ENCODE measurements at regions not wholly inside any gene's neighbourhood (a gene's known extent, or its start where the extent isn't known, plus 50 kb on each side); places are given as distances from the start of the nearest gene placed in this dataset.
"Not testable (repeated sequence)": the region's sequence is repeated elsewhere in the genome, so short reads cannot be mapped to it uniquely, and the experiment has no call there.

DNA sequence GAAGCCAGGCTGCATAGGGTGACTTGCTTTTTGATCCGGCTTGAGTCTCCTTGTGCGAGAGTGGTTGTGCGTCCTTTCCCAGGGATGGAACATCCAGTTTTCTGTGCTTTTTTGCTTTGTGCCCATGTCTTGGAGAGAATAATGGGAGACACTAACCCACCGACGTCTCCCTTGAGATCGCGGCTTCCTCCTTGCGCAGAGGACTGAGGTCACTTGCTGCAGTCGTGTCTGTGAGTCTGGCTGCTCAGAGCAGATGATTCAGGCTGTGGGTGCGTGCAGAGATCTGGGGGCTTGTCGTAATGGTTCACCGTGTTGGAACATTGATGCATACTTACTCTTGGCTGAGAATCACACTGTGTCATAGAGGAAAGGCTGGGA lies 164.5 kb upstream of the CACNA1E start:
- Histone ChIP-seq H3K4me3 (ENCODE audit: low read depth, low read length) (no peak overlapping the region), H3K9me3 (ENCODE audit: severe bottlenecking) (no peaks in the 10 kb centered on the region), H3K36me3 (no peaks in the 10 kb centered on the region), H3K27me3 (ENCODE audit: insufficient read depth, low read depth, severe bottlenecking) (peaks cover 14% of the 10 kb centered on the region), H3K27ac (no peak overlapping the region)
- TF ChIP-seq CTCF (IDR thresholded peaks at IDR 0.05; ENCODE audit: low read depth, low read length), result no peak
- DNase-seq, result no peak

DNA sequence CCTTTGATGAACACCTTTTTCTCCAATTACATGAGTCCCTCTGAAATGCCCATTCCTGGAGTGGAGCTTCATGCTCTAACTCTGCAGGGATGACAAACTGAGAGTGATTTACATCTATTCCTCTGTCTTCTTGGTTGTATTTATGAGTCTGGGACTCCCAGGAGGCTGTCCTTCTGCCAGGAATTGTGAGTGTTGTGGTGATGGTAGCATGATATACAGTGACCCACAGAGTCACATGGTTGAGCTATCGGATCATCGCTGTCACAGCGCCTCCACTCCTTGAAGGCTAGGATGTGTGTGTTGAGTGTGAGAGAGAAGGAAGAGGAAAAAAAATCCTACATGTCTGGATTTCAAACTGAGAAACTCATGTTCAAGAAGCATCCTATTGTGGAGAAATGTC lies 163.4 kb upstream of the CACNA1E start:
- Histone ChIP-seq H3K9me3 (ENCODE audit: severe bottlenecking) (no peaks in the 10 kb centered on the region), H3K36me3 (no peaks in the 10 kb centered on the region), H3K27ac (no peak overlapping the region), H3K27me3 (ENCODE audit: insufficient read depth, low read depth, severe bottlenecking) (peaks cover 14% of the 10 kb centered on the region), H3K4me3 (ENCODE audit: low read depth, low read length) (no peak overlapping the region)
- no peak for DNase-seq
- TF ChIP-seq CTCF (IDR thresholded peaks at IDR 0.05; ENCODE audit: low read depth, low read length), result no peak

DNA sequence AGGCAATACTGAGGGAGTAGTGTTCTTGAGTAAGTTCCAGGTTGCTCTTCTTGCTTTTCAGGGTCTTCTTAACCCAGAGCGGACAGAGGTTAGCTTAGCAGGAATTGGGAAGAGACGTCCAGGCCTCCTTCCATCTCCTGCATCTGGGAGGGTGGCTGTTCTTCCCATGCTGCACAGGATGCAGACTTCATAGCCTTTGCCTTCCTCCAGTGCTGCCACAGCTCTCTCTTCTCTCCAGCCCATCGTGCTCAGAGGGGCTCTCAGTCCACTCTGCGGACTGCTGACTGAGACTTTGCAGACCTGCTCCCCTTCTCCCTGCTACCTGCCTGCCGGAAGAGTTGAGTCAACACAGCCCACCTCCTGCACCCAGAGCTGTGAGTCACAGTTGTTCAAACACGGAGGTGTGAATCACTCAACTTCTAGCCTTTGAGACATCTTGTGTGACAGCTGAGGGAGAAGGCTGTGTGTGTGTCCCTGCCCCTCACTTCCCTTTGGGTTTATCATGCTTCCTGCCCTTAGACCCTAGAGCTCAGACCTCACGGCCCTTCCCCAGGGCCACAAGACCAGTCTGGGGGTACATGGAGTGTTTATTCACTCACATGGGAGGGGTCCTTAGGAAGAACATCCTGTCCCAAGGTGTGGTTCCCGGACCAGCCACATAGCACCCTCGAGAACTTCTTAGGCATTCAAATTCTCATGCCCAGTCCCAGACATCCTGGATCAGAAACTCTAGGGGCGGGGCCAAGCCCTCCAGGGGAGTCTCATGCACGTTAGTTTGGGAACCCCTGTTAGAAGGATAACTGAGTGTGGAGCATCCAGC lies 158.3 kb upstream of the CACNA1E start:
- no peak for DNase-seq
- no peak overlapping the region for H3K27ac ChIP-seq
- no peaks in the 10 kb centered on the region for H3K36me3 ChIP-seq
- no peak overlapping the region for H3K4me3 ChIP-seq (ENCODE audit: low read depth, low read length)
- H3K27me3 ChIP-seq (ENCODE audit: insufficient read depth, low read depth, severe bottlenecking), result no peaks in the 10 kb centered on the region
- TF ChIP-seq CTCF (IDR thresholded peaks at IDR 0.05; ENCODE audit: low read depth, low read length), result no peak
- H3K9me3 ChIP-seq (ENCODE audit: severe bottlenecking), result no peaks in the 10 kb centered on the region

DNA sequence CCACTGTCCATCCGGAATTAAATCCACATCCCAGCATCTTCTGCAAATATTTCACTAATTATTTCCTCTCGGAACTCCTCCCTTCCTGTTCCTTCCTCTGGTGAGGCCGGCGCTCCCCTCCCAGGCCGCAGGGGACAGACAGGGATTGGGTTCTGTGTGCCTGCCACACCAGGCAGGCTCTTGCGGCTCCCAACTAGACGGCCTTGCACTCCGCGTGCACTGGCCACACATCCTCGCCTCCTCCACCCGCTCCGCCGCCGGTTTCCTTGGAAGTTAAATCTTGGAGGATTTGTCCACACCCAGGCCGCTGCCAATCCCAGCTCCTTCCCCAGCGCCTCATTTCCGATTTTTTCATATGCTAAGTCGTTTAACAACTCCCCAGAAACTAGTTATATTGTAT lies 157.6 kb upstream of the CACNA1E start:
- H3K36me3 ChIP-seq; DNase-seq; H3K9me3 ChIP-seq (ENCODE audit: severe bottlenecking); H3K27me3 ChIP-seq (ENCODE audit: insufficient read depth, low read depth, severe bottlenecking); H3K4me3 ChIP-seq (ENCODE audit: low read depth, low read length); H3K27ac ChIP-seq: not testable (repeated sequence)

DNA sequence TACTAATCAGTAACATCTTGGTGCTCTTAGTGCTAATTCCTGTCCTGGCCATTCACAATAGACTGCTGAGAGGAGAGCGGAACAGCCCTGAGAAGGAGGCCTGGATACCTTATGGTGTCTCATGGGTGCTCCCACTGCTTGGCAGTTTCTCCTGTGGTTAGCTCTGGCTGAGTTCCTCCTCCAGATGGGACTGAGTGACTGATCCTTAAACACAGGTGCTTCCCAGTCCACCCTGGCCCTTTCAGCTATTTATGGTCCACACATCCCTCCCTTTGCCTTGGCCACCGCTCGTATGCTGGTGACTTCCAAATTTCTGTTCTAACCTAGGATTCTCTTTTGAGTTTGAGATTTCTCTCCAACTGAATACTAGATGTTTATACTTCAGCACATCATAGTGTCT lies 157.0 kb upstream of the CACNA1E start:
- no peak for DNase-seq
- no peak overlapping the region for H3K4me3 ChIP-seq (ENCODE audit: low read depth, low read length)
- no peaks in the 10 kb centered on the region for H3K27me3 ChIP-seq (ENCODE audit: insufficient read depth, low read depth, severe bottlenecking)
- no peak overlapping the region for H3K27ac ChIP-seq
- TF ChIP-seq CTCF (IDR thresholded peaks at IDR 0.05; ENCODE audit: low read depth, low read length), result no peak
- no peaks in the 10 kb centered on the region for H3K9me3 ChIP-seq (ENCODE audit: severe bottlenecking)
- no peaks in the 10 kb centered on the region for H3K36me3 ChIP-seq

GRCh38 chr1:181327796-181328195 lies 155.5 kb upstream of the CACNA1E start:
- no peak overlapping the region for H3K27ac ChIP-seq
- no peaks in the 10 kb centered on the region for H3K36me3 ChIP-seq
- no peaks in the 10 kb centered on the region for H3K27me3 ChIP-seq (ENCODE audit: insufficient read depth, low read depth, severe bottlenecking)
- H3K4me3 ChIP-seq (ENCODE audit: low read depth, low read length), result no peak overlapping the region
- no peak for DNase-seq
- TF ChIP-seq CTCF (IDR thresholded peaks at IDR 0.05; ENCODE audit: low read depth, low read length), result no peak
- no peaks in the 10 kb centered on the region for H3K9me3 ChIP-seq (ENCODE audit: severe bottlenecking)
